K562 (cell line): ENCODE measurements at regions not wholly inside any gene's neighbourhood (a gene's known extent, or its start where the extent isn't known, plus 50 kb on each side); places are given as distances from the start of the nearest gene placed in this dataset.

Experiments used
- EP300 ChIP-seq: IDR thresholded peaks from 2 replicates; pipeline ENCODE4 v1.6.1; 2012; ENCODE audit warnings: low read length, improper control_type of control experiment
- JUND ChIP-seq, 2 experiments: IDR thresholded peaks; 2 replicates in 1 of 2; 3 replicates in 1 of 2; pipeline ENCODE4 v1.6.1; 2011; ENCODE audit warnings: borderline replicate concordance in 2 of 2, low read depth in 2 of 2, low read length in 2 of 2, improper control_type of control experiment in 1 of 2, missing biosample characterization in 1 of 2, missing genetic modification characterization in 1 of 2, missing genetic modification reagents in 1 of 2
- MAFF ChIP-seq: IDR thresholded peaks from 2 replicates; pipeline ENCODE4 v1.6.1; 2012; ENCODE audit warnings: low read length, improper control_type of control experiment
- RAD21 ChIP-seq, 2 experiments: fragments of 250-450 bp in 1 of 2; fragments of 450-650 bp in 1 of 2; sonication (Bioruptor Pico) in 1 of 2; formaldehyde crosslinking in 1 of 2; IDR thresholded peaks in 1 of 2; conservative IDR thresholded peaks in 1 of 2; 2 replicates each; pipeline versions ENCODE4 v1.4.0 to v1.8.0; 2020 to 2022; ENCODE audit warnings: mild to moderate bottlenecking in 2 of 2, moderate library complexity in 1 of 2
- USF1 ChIP-seq: sonication (generic); formaldehyde crosslinking; IDR thresholded peaks from 2 replicates; pipeline ENCODE4 v1.9.0; 2022; ENCODE audit warnings: mild to moderate bottlenecking, missing genetic modification reagents
- YY1 ChIP-seq, 3 experiments: IDR thresholded peaks; 2 replicates each; pipeline ENCODE4 v1.6.1; 2011; ENCODE audit warnings: low read length in 2 of 3, mild to moderate bottlenecking in 2 of 3, moderate library complexity in 2 of 3, borderline replicate concordance in 1 of 3, control low read depth in 1 of 3, low read depth in 1 of 3; ENCODE audit not compliant: insufficient read depth in 3 of 3, insufficient replicate concordance in 2 of 3, control insufficient read depth in 1 of 3, insufficient read length in 1 of 3; ENCODE audit errors: extremely low read depth in 1 of 3
- ZBTB7A ChIP-seq: IDR thresholded peaks from 2 replicates; pipeline ENCODE4 v1.6.1; 2011; ENCODE audit warnings: low read depth, mild to moderate bottlenecking, low read length, moderate library complexity, borderline replicate concordance; ENCODE audit not compliant: control insufficient read depth
- ZNF512 ChIP-seq: IDR thresholded peaks from 2 replicates; pipeline ENCODE4 v1.6.1; 2016; ENCODE audit warnings: missing genetic modification characterization, missing compliant biosample characterization

- TF ChIP-seq MAFF: no peak
- TF ChIP-seq USF1 (CRISPR knock-in tag): no peak
- no peak for TF ChIP-seq RAD21 (CRISPR knock-in tag; conservative IDR thresholded peaks at IDR 0.05 in 1 of 2, IDR thresholded peaks at IDR 0.05 in 1 of 2)
- TF ChIP-seq JUND (IDR thresholded peaks at IDR 0.05; ENCODE audit: borderline replicate concordance, low read depth, low read length): no peak
- TF ChIP-seq JUND (tag; IDR thresholded peaks at IDR 0.05; ENCODE audit: borderline replicate concordance, low read depth, low read length): no peak
- TF ChIP-seq YY1 (IDR thresholded peaks at IDR 0.05; ENCODE audit: borderline replicate concordance in 1 of 3, control insufficient read depth in 1 of 3, extremely low read depth in 1 of 3, insufficient read depth in 3 of 3, insufficient read length in 1 of 3, insufficient replicate concordance in 2 of 3, low read depth in 1 of 3, low read length in 2 of 3): no peak
- no peak for TF ChIP-seq EP300
- no peak for TF ChIP-seq ZBTB7A
- no peak for TF ChIP-seq ZNF512 (tag)
Measured at GRCh38 chr2:238722883-238723282, 125.0 kb upstream of the TWIST2 start.
